B cell (primary cell): ENCODE measurements at regions not wholly inside any gene's neighbourhood (a gene's known extent, or its start where the extent isn't known, plus 50 kb on each side); places are given as distances from the start of the nearest gene placed in this dataset.

ENCODE experiments used
- ATAC-seq: fragments of 200-7000 bp; cut with Tn5 transposase; one replicate; pipeline ENCODE4 v1.10.0; 2021; ENCODE audit warnings: low read depth, mild to moderate bottlenecking, moderate number of reproducible peaks, moderate library complexity
- CTCF ChIA-PET: fragments of 350-600 bp; sonication (Branson Sonifier 250); formaldehyde crosslinking; loops from one replicate; lab custom pipeline; 2021; ENCODE audit warnings: antibody characterized with exemption, inconsistent platforms; lab: Charles Lee
- POLR2A ChIA-PET: fragments of 350-600 bp; sonication (Branson Sonifier 250); formaldehyde crosslinking; loops from one replicate; lab custom pipeline; 2021; ENCODE audit warnings: antibody characterized with exemption; lab: Charles Lee
- DNase-seq: peaks from one replicate; pipeline ENCODE4 v3.0.0; 2013
- H2AFZ ChIP-seq: 2 replicates; pipeline ENCODE4 v1.6.1; 2012; ENCODE audit warnings: mild to moderate bottlenecking, low read depth, low read length; ENCODE audit not compliant: insufficient read depth, poor library complexity, severe bottlenecking
- H3K27ac ChIP-seq, 2 donors: 1 replicate in 1 of 2; 2 replicates in 1 of 2; pipeline ENCODE4 v1.5.1; 2012 to 2013; ENCODE audit warnings: low read length in 2 of 2, mild to moderate bottlenecking in 2 of 2, moderate library complexity in 1 of 2
- H3K27me3 ChIP-seq, 4 experiments: fragments of 200-600 bp in 1 of 4; sonication (generic) in 1 of 4; replicated peaks in 1 of 4; 1 replicate in 2 of 4; 2 replicates in 2 of 4; pipeline versions ENCODE4 v1.6.1 to v1.7.0; 2013 to 2016; ENCODE audit warnings: low read length in 3 of 4, mild to moderate bottlenecking in 2 of 4, mixed read lengths in 1 of 4, moderate library complexity in 1 of 4; ENCODE audit not compliant: insufficient read depth in 4 of 4, control insufficient read depth in 3 of 4; ENCODE audit errors: control extremely low read depth in 1 of 4
- H3K36me3 ChIP-seq, 2 experiments: replicated peaks in 1 of 2; 1 replicate in 1 of 2; 2 replicates in 1 of 2; pipeline versions ENCODE4 v1.6.1 to v1.7.1; 2013; ENCODE audit warnings: low read length in 1 of 2; ENCODE audit not compliant: insufficient read depth in 2 of 2, control insufficient read depth in 1 of 2; ENCODE audit errors: control extremely low read depth in 1 of 2, extremely low read depth in 1 of 2
- H3K4me1 ChIP-seq, 2 donors: fragments of 200-600 bp in 1 of 2; sonication (generic) in 1 of 2; 1 replicate in 1 of 2; 2 replicates in 1 of 2; pipeline versions ENCODE4 v1.5.1 to v1.6.1; 2013 to 2017; ENCODE audit warnings: low read length in 2 of 2; ENCODE audit not compliant: control insufficient read depth in 2 of 2, insufficient read depth in 2 of 2
- H3K4me2 ChIP-seq: replicated peaks from 2 replicates; pipeline ENCODE3; 2012; ENCODE audit warnings: mild to moderate bottlenecking, low read depth, low read length; ENCODE audit not compliant: poor library complexity, severe bottlenecking
- H3K4me3 ChIP-seq, 5 experiments: fragments of 200-600 bp in 1 of 5; sonication (generic) in 1 of 5; 1 replicate in 3 of 5; 2 replicates in 2 of 5; pipeline versions ENCODE4 v1.5.1 to v1.7.0; 2011 to 2016; ENCODE audit warnings: low read length in 4 of 5, mild to moderate bottlenecking in 4 of 5, low read depth in 2 of 5, control low read depth in 1 of 5, moderate library complexity in 1 of 5; ENCODE audit not compliant: insufficient read depth in 1 of 5; ENCODE audit errors: control extremely low read depth in 1 of 5, extremely low read depth in 1 of 5
- H3K79me2 ChIP-seq: fragments of 200-600 bp; sonication (generic); one replicate; pipeline ENCODE4 v1.6.0; 2016; ENCODE audit warnings: low read length; ENCODE audit not compliant: control insufficient read depth, insufficient read depth
- H3K9ac ChIP-seq: fragments of 200-600 bp; sonication (generic); 2 replicates; pipeline ENCODE4 v1.6.1; 2017; ENCODE audit warnings: mild to moderate bottlenecking, low read length, moderate library complexity
- H3K9me3 ChIP-seq, 3 donors: one replicate each; pipeline versions ENCODE4 v1.6.1 to v1.7.1; 2013; ENCODE audit warnings: low read length in 2 of 3; ENCODE audit not compliant: control insufficient read depth in 2 of 3, insufficient read depth in 1 of 3; ENCODE audit errors: control extremely low read depth in 1 of 3
- H4K20me1 ChIP-seq: 2 replicates; pipeline ENCODE4 v1.6.0; 2012; ENCODE audit warnings: mild to moderate bottlenecking, low read length; ENCODE audit not compliant: insufficient read depth, control insufficient read depth, poor library complexity, severe bottlenecking
- H3K27ac Mint-ChIP-seq: one replicate; pipeline ENCODE4 v1.8.0; 2021; ENCODE audit warnings: mixed read lengths
- H3K27me3 Mint-ChIP-seq: one replicate; pipeline ENCODE4 v1.8.0; 2021; ENCODE audit warnings: mixed read lengths
- H3K4me1 Mint-ChIP-seq: one replicate; pipeline ENCODE4 v1.8.0; 2021; ENCODE audit warnings: mixed read lengths
- H3K4me3 Mint-ChIP-seq: one replicate; pipeline ENCODE4 v1.8.0; 2021; ENCODE audit warnings: mixed read lengths
- H3K9me3 Mint-ChIP-seq: one replicate; pipeline ENCODE4 v1.8.0; 2022; ENCODE audit warnings: mixed read lengths; ENCODE audit not compliant: insufficient read depth
- EZH2 ChIP-seq: IDR thresholded peaks from 2 replicates; pipeline ENCODE4 v1.6.1; 2012; ENCODE audit warnings: borderline replicate concordance, low read depth, mild to moderate bottlenecking, moderate library complexity, low read length; ENCODE audit not compliant: insufficient read depth, poor library complexity, severe bottlenecking
- WGBS: methylation state at CpG from one replicate; pipeline ENCODE4 v1.1.5; 2013; ENCODE audit warnings: missing lambda C conversion rate; ENCODE audit not compliant: insufficient coverage; 5-methylcytosine and 5-hydroxymethylcytosine counted together
- intact Hi-C: fragments of 100-400 bp; cut with micrococcal nuclease; formaldehyde crosslinking; loops from one replicate; pipeline ENCODE4 v1.10.0; 2022
- TF ChIP-seq, protein P1 (sequence below): fragments of 200-600 bp; IDR thresholded peaks from one replicate; pipeline ENCODE4 v1.8.0; 2022; ENCODE audit warnings: antibody characterized with exemption, mild to moderate bottlenecking

DNA sequence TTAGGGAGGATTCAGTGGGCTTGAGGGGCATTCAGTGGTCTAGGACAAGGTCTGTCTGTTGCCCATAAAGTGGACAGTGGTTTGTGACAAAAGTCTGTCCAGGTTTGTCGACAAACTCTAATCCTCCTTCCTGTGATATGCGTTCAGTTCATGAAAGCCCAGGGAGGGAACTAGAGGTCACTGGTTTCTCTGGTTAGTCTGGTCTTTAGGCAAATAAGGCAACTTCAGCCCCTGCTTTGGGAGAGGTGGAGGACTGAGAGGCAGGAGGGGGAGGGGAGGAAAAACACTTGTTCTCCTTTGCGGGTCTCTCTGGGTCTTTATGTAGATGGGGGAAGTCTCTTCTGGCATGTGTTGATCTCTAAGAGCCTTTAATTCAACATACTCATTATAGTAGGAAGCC is 235.1 kb upstream of the PWP1 start:
- Histone ChIP-seq H3K79me2 (no peaks in the 10 kb centered on the region), H3K4me1 (no peaks in the 10 kb centered on the region), H3K27me3 (no peaks in the 10 kb centered on the region), H3K27ac (no peak overlapping the region), H2AFZ (no peak overlapping the region), H3K36me3 (no peaks in the 10 kb centered on the region), H3K9me3 (peaks cover 0 to 10% (median 0%) of the 10 kb centered on the region in 3 donors), H3K4me2 (no peak overlapping the region), H4K20me1 (no peaks in the 10 kb centered on the region), H3K9ac (no peak overlapping the region), H3K4me3 (no peak overlapping the region)
- Mint-ChIP-seq H3K9me3 (peaks cover 3% of the 10 kb centered on the region), H3K4me1 (no peaks in the 10 kb centered on the region), H3K27me3 (peaks cover 14% of the 10 kb centered on the region), H3K4me3 (no peak overlapping the region), H3K27ac (no peak overlapping the region)
- 65% methylated on average over 2 of the region's 3 CpGs for WGBS
- no peak for TF ChIP-seq EZH2
- TF ChIP-seq, protein P1, sequence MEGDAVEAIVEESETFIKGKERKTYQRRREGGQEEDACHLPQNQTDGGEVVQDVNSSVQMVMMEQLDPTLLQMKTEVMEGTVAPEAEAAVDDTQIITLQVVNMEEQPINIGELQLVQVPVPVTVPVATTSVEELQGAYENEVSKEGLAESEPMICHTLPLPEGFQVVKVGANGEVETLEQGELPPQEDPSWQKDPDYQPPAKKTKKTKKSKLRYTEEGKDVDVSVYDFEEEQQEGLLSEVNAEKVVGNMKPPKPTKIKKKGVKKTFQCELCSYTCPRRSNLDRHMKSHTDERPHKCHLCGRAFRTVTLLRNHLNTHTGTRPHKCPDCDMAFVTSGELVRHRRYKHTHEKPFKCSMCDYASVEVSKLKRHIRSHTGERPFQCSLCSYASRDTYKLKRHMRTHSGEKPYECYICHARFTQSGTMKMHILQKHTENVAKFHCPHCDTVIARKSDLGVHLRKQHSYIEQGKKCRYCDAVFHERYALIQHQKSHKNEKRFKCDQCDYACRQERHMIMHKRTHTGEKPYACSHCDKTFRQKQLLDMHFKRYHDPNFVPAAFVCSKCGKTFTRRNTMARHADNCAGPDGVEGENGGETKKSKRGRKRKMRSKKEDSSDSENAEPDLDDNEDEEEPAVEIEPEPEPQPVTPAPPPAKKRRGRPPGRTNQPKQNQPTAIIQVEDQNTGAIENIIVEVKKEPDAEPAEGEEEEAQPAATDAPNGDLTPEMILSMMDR, result no peak
- ATAC-seq, result no peak
- DNase-seq, result no peak
- ChIA-PET POLR2A (no interaction called here), CTCF (interaction anchor here (1.0 kb wide), 1 partner anchor 74 kb away, joined by 3 read pairs; no protein-coding TSS in a partner anchor)
- intact Hi-C loops, result no loop called here

DNA sequence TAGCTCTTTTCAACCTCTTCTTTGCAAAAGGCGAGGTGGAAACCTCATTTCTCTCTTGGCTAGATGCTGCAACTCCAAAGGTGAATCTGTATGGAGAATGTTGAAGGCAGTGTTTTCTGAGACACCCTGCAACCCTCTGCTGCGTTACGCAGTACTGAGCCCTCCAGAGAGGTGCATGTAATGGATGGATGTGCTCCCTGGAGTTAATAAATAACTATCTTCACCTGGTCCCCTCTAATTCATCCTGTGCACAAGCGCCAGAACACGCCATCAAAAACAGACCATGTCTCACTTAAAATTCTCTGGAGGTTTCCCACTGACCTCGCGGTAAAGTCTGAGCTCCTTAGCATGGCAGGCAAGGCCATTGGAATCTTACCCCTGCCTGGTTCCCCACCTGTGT is 234.4 kb upstream of the PWP1 start:
- H3K27ac ChIP-seq, result no peak overlapping the region
- peaks cover 0 to 10% (median 0%) of the 10 kb centered on the region in 3 donors for H3K9me3 ChIP-seq
- Mint-ChIP-seq H3K4me3 (no peak overlapping the region), H3K4me1 (no peaks in the 10 kb centered on the region), H3K27ac (no peak overlapping the region), H3K27me3 (peaks cover 11% of the 10 kb centered on the region), H3K9me3 (peaks cover 3% of the 10 kb centered on the region)
- no peaks in the 10 kb centered on the region for H3K4me1 ChIP-seq
- ATAC-seq, result no peak
- TF ChIP-seq, protein P1, result no peak
- TF ChIP-seq EZH2, result no peak
- DNase-seq, result no peak
- H3K36me3 ChIP-seq, result no peaks in the 10 kb centered on the region
- H3K27me3 ChIP-seq, result no peaks in the 10 kb centered on the region
- intact Hi-C loops, result no loop called here
- no peak overlapping the region for H2AFZ ChIP-seq
- H4K20me1 ChIP-seq, result no peaks in the 10 kb centered on the region
- POLR2A ChIA-PET, result no interaction called here
- 98% methylated on average over 4 of the region's 7 CpGs for WGBS
- no peak overlapping the region for H3K4me3 ChIP-seq
- H3K9ac ChIP-seq, result no peak overlapping the region
- no peaks in the 10 kb centered on the region for H3K79me2 ChIP-seq
- H3K4me2 ChIP-seq, result no peak overlapping the region
- CTCF ChIA-PET, result no interaction called here
